Karpas-422 (cell line): ENCODE measurements at regions not wholly inside any gene's neighbourhood (a gene's known extent, or its start where the extent isn't known, plus 50 kb on each side); places are given as distances from the start of the nearest gene placed in this dataset.
"Not testable (repeated sequence)": the region's sequence is repeated elsewhere in the genome, so short reads cannot be mapped to it uniquely, and the experiment has no call there.

Experiments used
- DNase-seq: peaks from one replicate; pipeline ENCODE4 v3.0.0-alpha.2; 2015
- H2AFZ ChIP-seq: fragments of 200-600 bp; sonication (generic); 2 replicates; pipeline ENCODE4 v1.6.1; 2014; ENCODE audit warnings: antibody characterized with exemption, low read length, mixed read lengths
- H3K27ac ChIP-seq: fragments of 200-600 bp; sonication (generic); 2 replicates; pipeline ENCODE4 v1.5.1; 2014; ENCODE audit warnings: mild to moderate bottlenecking, low read length, moderate library complexity
- H3K27me3 ChIP-seq: fragments of 200-600 bp; sonication (generic); 2 replicates; pipeline ENCODE4 v1.6.1; 2014; ENCODE audit warnings: low read length, mixed read lengths
- H3K36me3 ChIP-seq: fragments of 200-600 bp; sonication (generic); 2 replicates; pipeline ENCODE4 v1.6.1; 2014; ENCODE audit warnings: low read length, mixed read lengths; ENCODE audit not compliant: insufficient read depth
- H3K4me1 ChIP-seq: fragments of 200-600 bp; sonication (generic); 2 replicates; pipeline ENCODE4 v1.6.1; 2014; ENCODE audit warnings: mild to moderate bottlenecking, low read length, mixed read lengths
- H3K4me2 ChIP-seq: fragments of 200-600 bp; sonication (generic); 2 replicates; pipeline ENCODE4 v1.6.1; 2014; ENCODE audit warnings: low read length, low read depth, mild to moderate bottlenecking; ENCODE audit not compliant: poor library complexity, severe bottlenecking
- H3K4me3 ChIP-seq: fragments of 200-600 bp; sonication (generic); 2 replicates; pipeline ENCODE4 v1.5.1; 2014; ENCODE audit warnings: mild to moderate bottlenecking, antibody characterized with exemption, low read length, mixed read lengths
- H3K79me2 ChIP-seq: fragments of 200-600 bp; sonication (generic); 2 replicates; pipeline ENCODE4 v1.6.1; 2014; ENCODE audit warnings: mild to moderate bottlenecking, low read length, mixed read lengths
- H3K9ac ChIP-seq: fragments of 200-600 bp; sonication (generic); 2 replicates; pipeline ENCODE4 v1.6.0; 2014; ENCODE audit warnings: low read length
- H3K9me2 ChIP-seq: fragments of 200-600 bp; sonication (generic), shearing (Covaris generic); replicated peaks from 2 replicates; pipeline ENCODE4 v1.6.0; 2014; ENCODE audit warnings: mild to moderate bottlenecking, low read length, moderate library complexity; ENCODE audit not compliant: insufficient read depth
- H3K9me3 ChIP-seq: fragments of 300-700, 200-600 bp; sonication (generic); 2 replicates; pipeline ENCODE4 v1.6.1; 2014; ENCODE audit warnings: low read length, mixed read lengths
- H4K20me1 ChIP-seq: fragments of 200-600 bp; sonication (generic); 2 replicates; pipeline ENCODE4 v1.6.1; 2014; ENCODE audit warnings: mild to moderate bottlenecking, antibody characterized with exemption, low read length, low read depth; ENCODE audit not compliant: insufficient read depth

- Histone ChIP-seq H3K9me2 (no peaks in the 10 kb centered on the region), H2AFZ (no peak overlapping the region), H3K4me1 (peaks cover 10% of the 10 kb centered on the region), H3K27me3 (no peaks in the 10 kb centered on the region), H3K36me3 (no peaks in the 10 kb centered on the region), H3K4me2 (no peak overlapping the region), H3K27ac (no peak overlapping the region), H3K9me3 (no peaks in the 10 kb centered on the region), H4K20me1 (no peaks in the 10 kb centered on the region), H3K79me2 (no peaks in the 10 kb centered on the region), H3K9ac (no peak overlapping the region), H3K4me3 (no peak overlapping the region)
- no peak for DNase-seq
These were observed 191.9 kb downstream of the C9orf50 start for GRCh38 chr9:129428864-129429577.

DNA sequence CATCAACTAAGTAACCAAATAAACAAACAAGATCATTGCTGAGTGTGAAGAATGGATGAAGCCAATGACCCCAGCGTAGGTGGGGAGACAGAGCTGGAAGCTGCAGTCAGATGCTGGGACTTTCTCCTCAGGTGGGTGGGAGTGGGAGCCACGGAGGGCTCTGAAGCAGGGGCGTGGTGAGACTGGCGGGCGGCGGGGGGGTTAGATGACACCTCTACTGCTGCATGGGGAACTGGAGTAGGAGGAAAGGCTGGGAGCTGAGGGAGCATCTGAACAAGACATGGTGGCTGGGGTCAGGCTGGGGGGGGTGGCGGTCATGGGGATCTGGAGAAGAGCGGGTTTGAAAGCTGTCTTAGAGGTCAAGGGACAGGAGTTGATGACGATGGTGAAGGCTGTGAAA lies 193.8 kb downstream of the C9orf50 start:
- H3K27me3 ChIP-seq, result no peaks in the 10 kb centered on the region
- no peak overlapping the region for H3K9ac ChIP-seq
- peaks cover 10% of the 10 kb centered on the region for H3K4me1 ChIP-seq
- no peaks in the 10 kb centered on the region for H4K20me1 ChIP-seq
- H2AFZ ChIP-seq, result no peak overlapping the region
- H3K27ac ChIP-seq, result no peak overlapping the region
- H3K4me2 ChIP-seq, result no peak overlapping the region
- no peak overlapping the region for H3K4me3 ChIP-seq
- no peaks in the 10 kb centered on the region for H3K9me2 ChIP-seq
- no peak for DNase-seq
- H3K36me3 ChIP-seq, result no peaks in the 10 kb centered on the region
- no peaks in the 10 kb centered on the region for H3K9me3 ChIP-seq
- H3K79me2 ChIP-seq, result no peaks in the 10 kb centered on the region

GRCh38 chr9:129423755-129424154 lies 197.1 kb downstream of the C9orf50 start:
- DNase-seq, H4K20me1 ChIP-seq, H3K79me2 ChIP-seq, H3K27ac ChIP-seq, H3K4me1 ChIP-seq, H3K36me3 ChIP-seq, H2AFZ ChIP-seq, H3K9ac ChIP-seq, H3K27me3 ChIP-seq, H3K9me2 ChIP-seq, H3K4me3 ChIP-seq, H3K9me3 ChIP-seq, H3K4me2 ChIP-seq: not testable (repeated sequence)

GRCh38 chr9:129423216-129423615 lies 197.7 kb downstream of the C9orf50 start:
- H2AFZ ChIP-seq, result no peak overlapping the region
- no peaks in the 10 kb centered on the region for H3K4me1 ChIP-seq
- H4K20me1 ChIP-seq, result no peaks in the 10 kb centered on the region
- H3K27ac ChIP-seq, result no peak overlapping the region
- no peaks in the 10 kb centered on the region for H3K79me2 ChIP-seq
- no peak for DNase-seq
- no peaks in the 10 kb centered on the region for H3K36me3 ChIP-seq
- no peak overlapping the region for H3K4me3 ChIP-seq
- H3K9me3 ChIP-seq, result no peaks in the 10 kb centered on the region
- no peak overlapping the region for H3K4me2 ChIP-seq
- no peaks in the 10 kb centered on the region for H3K9me2 ChIP-seq
- H3K9ac ChIP-seq, result no peak overlapping the region
- H3K27me3 ChIP-seq, result no peaks in the 10 kb centered on the region

DNA sequence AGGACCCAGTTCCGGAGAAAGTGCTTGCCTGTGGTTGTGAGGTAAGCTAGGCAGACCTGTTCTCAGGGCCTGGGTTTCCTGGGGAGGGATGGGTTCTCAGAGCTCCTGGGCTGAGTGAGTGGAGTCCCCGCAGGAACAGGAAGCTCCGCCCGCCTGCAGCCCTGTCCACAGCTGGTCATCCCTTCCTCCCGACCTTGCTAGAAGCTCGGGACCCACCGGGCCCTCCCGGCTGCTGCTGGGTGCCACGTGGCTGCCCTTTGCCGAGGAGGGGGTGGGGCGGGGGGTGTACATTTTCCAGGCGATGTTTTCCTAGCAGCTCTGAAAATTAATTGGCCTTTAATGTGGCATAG lies 198.1 kb downstream of the C9orf50 start:
- no peak for DNase-seq
- Histone ChIP-seq H3K27ac (no peak overlapping the region), H3K4me2 (no peak overlapping the region), H3K9me2 (no peaks in the 10 kb centered on the region), H2AFZ (no peak overlapping the region), H3K4me3 (no peak overlapping the region), H3K36me3 (no peaks in the 10 kb centered on the region), H3K9ac (no peak overlapping the region), H3K4me1 (no peaks in the 10 kb centered on the region), H4K20me1 (no peaks in the 10 kb centered on the region), H3K79me2 (no peaks in the 10 kb centered on the region), H3K9me3 (no peaks in the 10 kb centered on the region), H3K27me3 (no peaks in the 10 kb centered on the region)

GRCh38 chr9:129422032-129422842 lies 198.7 kb downstream of the C9orf50 start:
- Histone ChIP-seq H3K9me3 (no peaks in the 10 kb centered on the region), H3K9ac (no peak overlapping the region), H3K4me1 (peaks cover 3% of the 10 kb centered on the region), H3K27me3 (no peaks in the 10 kb centered on the region), H3K79me2 (no peaks in the 10 kb centered on the region), H3K4me2 (no peak overlapping the region), H2AFZ (no peak overlapping the region), H3K9me2 (no peaks in the 10 kb centered on the region), H4K20me1 (no peaks in the 10 kb centered on the region), H3K4me3 (no peak overlapping the region), H3K36me3 (no peaks in the 10 kb centered on the region), H3K27ac (no peak overlapping the region)
- DNase-seq, result no peak

- Histone ChIP-seq H3K4me2 (no peak overlapping the region), H3K36me3 (no peaks in the 10 kb centered on the region), H4K20me1 (no peaks in the 10 kb centered on the region), H3K9me3 (no peaks in the 10 kb centered on the region), H3K9me2 (no peaks in the 10 kb centered on the region), H2AFZ (no peak overlapping the region), H3K4me1 (peaks cover 11% of the 10 kb centered on the region), H3K79me2 (no peaks in the 10 kb centered on the region), H3K27ac (no peak overlapping the region), H3K4me3 (no peak overlapping the region), H3K27me3 (no peaks in the 10 kb centered on the region), H3K9ac (no peak overlapping the region)
- no peak for DNase-seq
These were observed 199.5 kb downstream of the C9orf50 start for GRCh38 chr9:129421371-129421770.

- Histone ChIP-seq H3K4me3 (no peak overlapping the region), H2AFZ (no peak overlapping the region), H3K27me3 (no peaks in the 10 kb centered on the region), H3K9me2 (no peaks in the 10 kb centered on the region), H3K79me2 (no peaks in the 10 kb centered on the region), H3K27ac (no peak overlapping the region), H3K36me3 (no peaks in the 10 kb centered on the region), H3K9me3 (no peaks in the 10 kb centered on the region), H3K9ac (no peak overlapping the region), H3K4me1 (peaks cover 11% of the 10 kb centered on the region), H4K20me1 (no peaks in the 10 kb centered on the region), H3K4me2 (no peak overlapping the region)
- DNase-seq, result no peak
These were observed 200.2 kb downstream of the C9orf50 start for GRCh38 chr9:129420721-129421120.
